HG02610 (cell line): ENCODE measurements at regions not wholly inside any gene's neighbourhood (a gene's known extent, or its start where the extent isn't known, plus 50 kb on each side); places are given as distances from the start of the nearest gene placed in this dataset.
"Not testable (repeated sequence)": the region's sequence is repeated elsewhere in the genome, so short reads cannot be mapped to it uniquely, and the experiment has no call there.

ENCODE experiments used
- ATAC-seq: cut with Tn5 transposase; IDR thresholded peaks from one replicate; pipeline ENCODE4 v1.9.1; 2021; ENCODE audit warnings: mild to moderate bottlenecking, moderate library complexity; ENCODE audit not compliant: unreplicated experiment

DNA sequence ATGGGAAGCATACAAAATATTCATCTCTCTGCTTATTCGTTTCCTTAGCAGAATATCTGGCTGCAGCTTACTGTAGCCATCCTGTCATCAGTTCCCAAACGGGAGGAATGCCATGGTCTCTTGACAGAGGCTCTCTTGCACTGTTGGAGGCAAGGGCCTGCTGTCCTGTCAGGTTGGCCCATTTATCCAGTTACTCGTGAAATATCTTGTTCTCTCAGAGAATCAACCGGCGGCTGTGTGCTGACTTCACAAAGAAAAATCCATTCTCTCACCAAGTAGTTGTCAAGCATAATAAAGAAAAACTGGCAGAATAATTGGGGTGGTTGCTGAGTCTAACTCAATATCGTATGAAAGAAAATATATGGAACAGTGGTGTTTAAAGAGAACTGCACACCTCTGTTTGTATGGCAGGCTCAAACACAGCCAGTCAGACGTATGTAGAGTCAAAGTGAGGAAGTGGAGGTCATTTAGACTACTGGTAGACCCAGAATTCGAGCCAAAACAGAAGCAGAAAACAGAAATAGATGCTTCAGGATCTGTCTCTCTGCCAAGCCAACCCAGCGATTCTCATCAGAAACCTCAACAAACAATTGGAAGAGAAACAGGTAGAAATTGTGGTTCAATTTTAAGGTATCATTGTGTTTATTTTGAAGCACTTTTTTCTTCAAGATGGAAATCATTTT lies 349.2 kb upstream of the PRKCQ start:
- ATAC-seq: no peak

DNA sequence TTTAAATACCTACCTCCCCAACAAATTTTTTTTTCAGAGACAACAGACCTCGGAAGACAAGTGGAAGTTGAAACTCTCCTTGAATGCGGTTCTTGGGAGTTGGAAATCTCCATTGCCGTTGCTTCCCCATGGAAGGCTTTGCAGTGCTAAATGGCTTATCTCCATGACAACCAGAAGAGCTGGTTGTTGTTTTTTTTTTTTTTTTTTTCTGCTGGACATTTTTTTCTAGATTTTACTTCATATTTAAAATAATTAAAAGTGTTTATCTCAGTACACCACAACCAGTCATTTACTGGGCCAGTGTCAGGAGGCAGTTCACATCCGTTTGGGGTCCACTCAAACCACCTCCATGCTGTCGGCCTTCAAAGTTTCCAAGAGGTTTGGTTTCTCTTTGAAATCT lies 348.5 kb upstream of the PRKCQ start:
- no peak for ATAC-seq

DNA sequence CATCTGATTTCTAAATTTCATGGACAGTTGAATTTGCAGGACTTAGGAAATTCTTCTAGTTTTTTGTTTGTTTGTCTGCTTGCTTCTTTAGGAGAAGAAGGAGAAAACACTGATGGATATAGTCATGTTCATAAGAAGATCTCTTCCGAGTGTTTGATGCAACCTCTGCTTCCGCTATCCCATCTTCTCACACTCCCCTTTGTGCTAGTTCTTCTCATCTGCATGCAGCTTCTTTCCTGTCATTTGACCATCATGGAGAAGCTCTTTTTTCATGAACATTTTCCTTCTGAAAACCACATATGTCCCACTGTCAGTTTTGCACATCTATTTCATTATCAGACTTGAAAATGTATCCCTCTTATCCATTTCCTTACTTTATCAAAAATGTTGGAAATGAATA lies 346.9 kb upstream of the PRKCQ start:
- no peak for ATAC-seq

DNA sequence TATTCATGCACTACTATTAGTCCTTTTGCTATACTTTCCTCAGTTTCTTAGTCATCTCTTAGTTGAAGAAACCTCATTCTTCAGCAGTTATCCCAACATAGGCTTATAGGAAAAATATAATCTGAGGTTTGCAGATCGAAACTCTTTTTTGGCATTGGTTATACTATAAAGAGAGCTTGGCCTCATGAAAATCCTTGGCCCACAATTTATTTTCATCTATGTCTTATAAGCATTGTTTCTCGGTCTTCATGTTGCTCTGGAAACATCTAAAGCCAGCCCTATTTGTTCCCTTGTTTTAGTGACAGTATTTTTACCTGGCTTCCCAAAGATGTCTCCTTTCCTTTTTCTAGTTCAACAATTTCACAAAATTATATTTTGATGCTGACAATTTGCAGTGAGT lies 345.1 kb upstream of the PRKCQ start:
- no peak for ATAC-seq

DNA sequence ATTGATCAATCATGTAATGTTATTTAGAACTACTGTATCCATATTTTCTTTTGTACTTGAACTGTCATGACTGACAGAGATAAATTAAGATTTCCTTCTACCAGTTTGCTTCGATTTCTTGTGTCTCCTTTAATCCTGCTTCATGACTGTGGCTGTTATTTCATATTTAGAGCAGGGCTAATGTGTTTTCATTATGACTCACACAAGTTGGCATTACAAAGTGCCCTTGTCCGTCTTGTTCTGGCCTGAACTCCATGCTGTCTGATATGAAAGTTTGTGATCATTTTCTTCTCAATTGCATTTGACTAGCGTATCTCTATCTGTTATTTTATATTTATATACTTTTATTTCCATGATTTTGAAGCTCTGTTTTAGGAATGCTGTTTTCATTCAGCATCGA lies 344.1 kb upstream of the PRKCQ start:
- ATAC-seq: no peak

DNA sequence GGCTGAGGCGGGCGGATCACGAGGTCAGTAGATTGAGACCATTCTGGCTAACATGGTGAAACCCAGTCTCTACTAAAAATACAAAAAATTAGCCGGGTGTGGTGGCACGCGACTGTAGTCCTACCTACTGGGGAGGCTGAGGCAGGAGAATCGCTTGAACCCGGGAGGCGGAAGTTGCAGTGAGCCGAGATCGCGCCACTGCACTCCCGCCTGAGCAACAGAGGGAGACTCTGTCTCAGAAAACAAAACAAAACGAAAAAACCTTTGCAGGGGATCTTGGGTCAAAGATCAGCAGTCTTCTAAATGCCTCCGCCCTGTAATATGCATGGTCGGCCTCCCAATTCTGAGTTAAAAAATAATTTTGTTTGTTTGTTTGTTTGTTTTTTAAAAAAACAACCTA lies 340.9 kb upstream of the PRKCQ start:
- ATAC-seq: not testable (repeated sequence)

DNA sequence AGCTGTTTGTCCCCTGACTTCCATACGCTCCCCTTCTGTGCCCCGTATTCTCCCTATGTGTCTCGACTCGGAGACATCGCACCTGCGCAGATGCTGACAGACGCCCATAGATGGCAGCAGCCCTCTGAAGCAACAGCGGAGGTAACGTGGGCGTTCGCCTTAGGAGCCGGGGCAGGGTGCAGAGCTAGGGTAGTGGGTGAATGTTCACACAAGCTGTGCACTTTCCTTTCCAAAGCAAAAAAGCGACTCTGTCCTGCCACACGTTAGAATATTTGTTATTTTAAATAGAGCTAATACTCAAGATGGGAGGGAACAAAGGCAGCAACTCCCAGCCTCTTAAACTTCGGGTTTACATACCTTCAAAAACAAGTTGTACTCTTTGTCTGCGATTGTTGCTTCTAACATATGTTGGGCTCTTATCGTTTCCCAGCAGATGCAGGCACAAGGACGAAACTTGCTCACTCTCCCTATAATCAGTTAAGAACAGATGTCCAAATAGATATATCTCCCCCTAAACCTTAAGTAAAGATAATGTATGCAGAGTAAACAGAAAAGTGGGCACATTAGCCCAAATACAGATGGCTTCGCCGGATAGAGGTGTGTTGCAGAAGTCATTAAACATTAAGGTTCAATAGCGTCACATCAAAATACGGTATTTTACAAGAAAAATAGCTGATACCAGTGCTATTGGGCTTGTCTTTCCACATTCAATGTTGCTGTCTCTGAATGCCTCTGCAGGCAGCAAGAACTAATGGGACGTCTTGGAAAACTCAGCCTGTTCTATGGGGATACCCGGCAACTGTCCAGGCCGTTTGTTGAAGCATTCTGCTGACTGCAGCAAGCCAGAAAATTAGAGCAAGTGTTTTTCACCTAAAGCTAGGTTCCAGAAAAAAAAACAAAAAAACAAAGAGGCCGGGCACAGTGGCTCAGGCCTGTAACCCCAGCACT lies 340.3 kb upstream of the PRKCQ start:
- peak; percentile 97 for ATAC-seq

DNA sequence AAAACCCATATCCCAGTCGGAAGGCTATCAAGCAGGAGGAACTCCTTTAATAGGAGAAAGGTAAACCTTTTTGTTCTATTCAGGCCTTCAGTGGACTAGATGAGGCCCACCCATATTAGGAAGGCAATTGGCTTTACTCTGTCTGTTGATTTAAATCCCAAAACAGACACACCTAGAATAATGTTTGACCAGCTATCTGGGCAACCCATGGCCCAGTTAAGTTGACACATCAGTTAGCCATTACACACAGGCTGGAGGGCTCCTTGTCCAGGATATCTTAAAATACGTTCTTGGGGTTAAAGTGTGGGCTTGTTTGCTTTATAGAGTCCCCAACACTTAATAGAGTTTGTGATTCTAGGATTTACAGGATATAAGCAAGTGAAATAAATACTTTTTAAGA lies 339.0 kb upstream of the PRKCQ start:
- ATAC-seq: no peak

DNA sequence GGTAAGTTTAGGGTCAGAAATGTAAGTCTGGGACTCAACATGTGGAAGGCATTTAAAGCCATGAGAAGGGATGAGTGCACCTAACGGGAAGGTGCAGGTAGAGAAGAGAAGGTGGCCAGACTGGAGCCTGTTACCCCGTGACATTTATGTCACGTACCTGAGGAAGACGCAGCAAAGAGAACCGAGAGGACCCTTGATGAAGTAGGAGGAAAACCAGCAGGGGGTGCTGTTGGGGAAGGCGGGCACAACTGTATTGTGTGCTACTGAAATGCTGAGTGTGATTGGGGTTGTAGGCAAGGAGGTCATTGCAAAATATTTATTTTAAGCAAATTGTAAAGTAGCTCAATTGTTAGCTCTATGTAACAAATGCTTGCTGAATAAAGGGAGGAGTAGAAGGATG lies 338.2 kb upstream of the PRKCQ start:
- no peak for ATAC-seq

DNA sequence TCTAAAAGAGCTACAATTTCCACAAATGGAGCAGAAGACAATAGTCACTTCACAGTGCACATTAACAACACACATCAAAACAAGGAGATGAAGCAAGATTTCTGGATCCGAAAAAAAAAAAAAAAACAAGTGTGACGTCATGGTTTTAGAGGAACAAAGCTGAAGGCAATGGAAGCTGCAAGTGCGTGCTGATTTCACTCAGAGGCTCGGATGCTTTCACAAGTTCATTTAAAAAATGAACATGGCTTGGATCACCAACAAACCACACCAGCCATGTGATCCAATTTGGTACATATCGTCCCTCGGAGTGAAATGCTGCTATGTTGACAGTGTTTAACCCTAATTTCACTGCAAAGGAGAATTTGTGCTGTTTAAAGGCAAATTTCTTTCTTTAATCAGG lies 337.0 kb upstream of the PRKCQ start:
- no peak for ATAC-seq

DNA sequence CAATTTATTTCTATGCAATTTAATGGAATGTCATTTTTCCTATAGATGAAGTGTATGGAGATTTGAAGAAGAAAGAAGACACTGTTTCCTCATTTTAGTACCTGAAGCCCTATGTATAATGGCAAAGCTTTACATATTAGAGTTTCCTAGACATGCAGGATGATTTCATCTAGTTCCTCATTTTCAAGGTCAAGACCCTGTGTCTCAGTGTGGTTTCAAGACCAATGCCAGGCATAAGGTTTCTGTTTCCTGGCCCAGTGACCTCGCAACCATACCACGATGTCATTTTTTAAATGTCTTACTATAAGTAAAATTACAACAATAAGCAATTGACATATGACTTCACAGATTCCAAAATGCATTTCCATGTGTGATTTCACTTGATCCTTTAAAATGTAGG lies 336.5 kb upstream of the PRKCQ start:
- ATAC-seq: no peak

DNA sequence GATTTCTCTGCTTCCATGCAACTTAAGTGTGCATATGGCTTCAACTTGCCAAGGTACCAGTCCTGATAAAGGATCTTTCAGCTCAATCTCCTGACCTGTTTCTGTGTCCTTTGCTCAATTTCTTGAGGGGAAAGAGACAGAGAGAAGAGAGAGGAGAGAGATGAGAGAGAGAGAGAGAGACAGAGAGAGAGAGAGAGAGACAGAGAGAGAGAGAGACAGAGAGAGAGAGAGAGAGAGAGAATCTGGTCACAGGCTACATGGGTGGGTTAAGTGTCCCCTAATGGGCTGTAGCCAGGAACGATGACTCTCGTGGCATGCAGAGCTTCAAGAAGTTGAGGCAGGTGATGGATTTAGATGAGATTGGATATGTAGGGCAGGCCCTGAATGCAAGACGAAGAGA lies 335.2 kb upstream of the PRKCQ start:
- no peak for ATAC-seq

DNA sequence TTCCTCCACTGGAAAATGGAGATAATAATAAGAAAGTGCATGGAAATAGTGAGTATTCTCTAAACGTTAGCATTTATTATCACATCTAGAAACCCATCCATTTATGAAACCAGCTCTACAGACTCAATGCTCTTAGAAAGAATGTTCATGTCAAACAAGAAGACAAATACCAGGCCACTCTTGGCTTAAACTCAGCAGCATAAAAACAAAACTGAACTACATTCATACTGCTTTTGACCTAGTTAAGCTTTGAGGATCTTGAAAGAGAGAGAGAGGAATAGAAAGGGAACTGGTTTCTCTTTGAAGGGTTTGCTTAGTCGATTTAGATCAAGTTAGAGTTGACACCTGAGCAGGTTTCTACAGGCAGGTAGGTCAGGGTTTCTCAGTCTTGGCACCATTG lies 332.9 kb upstream of the PRKCQ start:
- no peak for ATAC-seq

DNA sequence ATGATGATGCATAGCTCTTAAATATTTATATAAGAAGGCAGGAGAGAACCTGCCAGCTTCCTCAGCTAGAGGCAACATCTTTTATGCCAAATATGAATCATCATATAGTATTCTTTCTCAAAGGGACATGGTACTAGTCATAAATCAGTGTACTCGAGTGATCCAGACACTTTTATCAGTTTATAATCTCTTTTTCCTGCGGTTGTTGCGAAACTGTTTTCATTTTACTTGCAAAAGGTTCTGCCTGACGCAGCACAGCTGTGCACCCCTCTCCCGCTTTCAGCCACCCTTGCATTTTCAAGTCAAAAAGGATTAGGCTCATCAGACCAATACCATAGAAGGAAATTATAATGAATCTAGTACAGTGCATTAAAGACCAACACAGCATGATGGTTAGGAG lies 332.3 kb upstream of the PRKCQ start:
- ATAC-seq: no peak

DNA sequence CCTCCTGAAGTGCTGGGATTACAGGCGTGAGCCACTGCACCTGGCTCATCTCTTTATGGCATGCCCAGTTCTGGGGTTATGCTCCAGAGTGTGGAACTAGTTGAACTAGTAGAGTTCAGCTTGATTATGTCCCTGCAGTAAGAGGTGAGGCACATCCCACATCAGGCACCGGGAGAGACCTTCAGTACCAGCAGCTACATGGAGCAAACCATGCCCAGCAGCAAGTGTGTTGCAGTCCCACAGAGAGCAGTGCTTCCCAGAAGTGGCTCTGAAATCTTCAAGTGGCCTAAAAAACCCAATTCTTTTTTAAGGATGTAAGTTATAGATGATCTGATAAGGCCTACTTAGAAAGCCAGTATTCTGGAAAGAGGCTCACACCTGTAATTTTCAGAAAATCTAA lies 331.9 kb upstream of the PRKCQ start:
- no peak for ATAC-seq

DNA sequence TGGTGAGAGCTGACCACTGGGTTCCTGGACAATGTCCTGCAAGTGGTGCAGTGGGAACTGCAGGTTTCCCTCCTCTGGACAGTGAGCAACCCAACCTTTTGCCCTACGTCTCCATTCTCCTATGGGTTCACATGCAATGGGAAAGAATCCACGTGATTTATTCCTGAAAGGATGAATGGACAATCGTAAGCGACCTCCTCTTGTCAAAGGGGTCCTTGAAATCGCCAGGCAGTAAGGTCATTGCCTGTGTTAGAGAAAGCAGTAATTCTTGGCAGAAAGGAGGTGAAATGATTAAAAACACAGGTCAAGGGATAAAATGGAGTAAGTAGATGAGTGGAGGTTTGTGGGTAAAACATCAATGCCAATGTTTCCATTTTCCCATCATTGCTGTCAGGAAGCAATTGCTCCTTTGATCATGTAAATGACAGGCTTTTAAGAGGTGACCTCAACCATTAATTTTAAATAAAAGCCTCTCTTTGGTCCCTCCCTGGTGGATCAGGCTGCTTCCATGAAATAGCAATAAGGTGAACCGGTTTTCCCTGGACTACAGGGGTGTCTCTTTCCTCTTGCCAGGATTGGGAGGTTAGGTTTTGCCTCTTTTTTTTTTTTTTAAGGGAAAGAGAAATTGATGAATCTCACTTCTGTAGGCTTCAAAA lies 330.0 kb upstream of the PRKCQ start:
- no peak for ATAC-seq

DNA sequence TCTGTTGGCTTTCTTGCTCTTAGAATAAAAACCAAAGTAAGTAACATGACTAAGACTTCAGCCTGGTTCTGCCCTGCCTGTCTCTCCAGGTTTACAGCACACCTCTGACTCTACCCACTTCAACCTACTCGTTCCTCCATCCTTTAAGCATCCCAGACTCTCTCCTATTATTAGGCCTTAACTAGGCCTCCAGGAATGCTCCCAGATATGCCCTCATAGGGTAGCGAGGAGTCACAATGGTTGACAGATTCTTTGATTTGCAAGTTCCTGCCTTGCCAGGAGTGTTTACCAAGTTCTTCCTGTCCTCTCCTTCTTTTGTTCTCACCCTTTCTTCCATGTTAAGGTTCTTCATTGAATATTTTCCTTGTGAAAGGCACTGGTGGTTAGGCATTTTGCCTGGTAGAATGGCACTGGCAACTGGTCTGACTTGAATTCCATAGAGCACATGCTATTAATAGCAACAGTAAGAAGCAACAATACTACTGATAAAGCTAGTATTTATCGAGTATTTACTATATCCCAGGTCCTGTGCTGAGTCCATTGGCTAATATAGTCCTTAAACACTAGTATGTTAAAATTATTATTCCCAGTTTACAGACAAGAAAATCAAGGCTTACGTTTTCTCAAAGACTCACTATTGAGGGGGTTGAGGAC lies 327.9 kb upstream of the PRKCQ start:
- no peak for ATAC-seq

DNA sequence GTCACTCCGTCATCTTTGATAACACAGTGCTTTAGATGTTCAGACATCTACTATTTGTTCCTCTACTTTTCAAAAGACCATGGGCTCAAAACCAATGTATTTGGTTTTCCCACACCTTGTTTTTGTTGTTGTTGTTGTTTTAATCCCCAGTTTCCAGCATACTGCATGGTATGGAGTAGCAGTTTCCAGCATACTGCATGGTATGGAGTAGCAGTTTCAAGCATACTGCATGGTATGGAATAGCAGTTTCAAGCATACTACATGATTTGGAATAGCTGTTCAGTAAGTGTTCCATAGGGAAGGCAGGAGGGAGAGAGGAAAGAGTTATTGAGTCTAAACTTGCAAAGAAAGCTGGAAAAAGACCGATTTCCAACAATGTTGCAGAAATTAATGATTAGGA lies 314.3 kb upstream of the PRKCQ start:
- peak; percentile 63 for ATAC-seq

DNA sequence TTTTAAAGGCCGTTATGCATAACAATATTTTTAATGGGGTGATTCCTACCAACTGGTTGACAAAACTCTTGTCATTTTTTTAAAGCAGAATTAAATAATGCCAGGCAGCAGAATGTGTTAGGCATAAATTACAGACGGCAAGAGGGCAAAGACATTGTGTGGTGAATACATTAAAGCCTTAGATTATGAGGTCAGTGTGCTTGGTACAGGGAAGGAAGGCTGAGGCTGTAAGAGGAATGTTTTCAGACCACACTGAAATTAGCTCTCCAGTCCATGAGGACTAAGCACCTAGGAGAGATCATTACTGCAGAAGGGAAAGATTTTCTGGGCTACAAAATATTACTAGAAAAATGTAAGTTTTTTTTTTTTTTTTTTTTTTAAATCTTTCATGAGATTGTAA lies 312.8 kb upstream of the PRKCQ start:
- ATAC-seq: no peak

DNA sequence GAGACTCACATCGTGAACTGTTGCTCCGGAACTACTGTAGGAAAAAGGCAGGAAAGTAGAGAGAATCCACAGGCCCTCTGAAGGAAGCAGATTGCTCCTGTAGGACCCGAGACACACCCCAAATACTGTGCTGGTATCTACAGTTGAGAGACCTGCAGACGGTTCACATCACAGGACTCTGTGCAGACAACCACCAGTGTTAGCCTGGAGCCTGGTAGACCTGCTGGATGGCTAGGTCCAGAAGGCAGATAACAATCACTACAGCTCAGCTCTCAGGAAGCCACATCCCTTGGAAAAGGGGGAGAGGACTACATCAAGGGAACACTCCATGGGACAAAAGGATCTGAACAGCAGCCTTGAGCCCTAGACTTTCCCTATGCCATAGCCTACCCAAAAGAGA lies 311.8 kb upstream of the PRKCQ start:
- ATAC-seq: no peak

DNA sequence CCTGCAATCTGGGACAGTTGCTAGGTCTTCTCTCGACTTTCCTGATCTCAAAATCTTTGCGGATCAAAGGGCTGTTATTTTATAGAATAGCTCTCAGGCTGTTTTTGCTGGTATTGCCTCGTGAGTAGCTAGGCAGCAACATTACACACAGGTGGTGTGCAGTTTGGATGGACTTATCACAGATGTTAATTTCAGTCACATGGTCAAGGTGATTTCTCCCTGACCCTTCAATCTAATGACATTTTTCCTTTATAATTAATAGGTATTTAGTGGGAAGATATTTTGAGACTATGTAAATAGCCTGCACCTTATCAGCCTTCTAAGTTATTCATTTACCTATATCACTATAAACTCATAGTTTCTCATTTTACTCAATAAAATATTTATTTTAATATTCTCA lies 309.6 kb upstream of the PRKCQ start:
- no peak for ATAC-seq
